ENCODE measurements at regions not wholly inside any gene's neighbourhood (a gene's known extent, or its start where the extent isn't known, plus 50 kb on each side); places are given as distances from the start of the nearest gene placed in this dataset.
A peak's percentile ranks its signal among the peaks of the same experiment; 100 is the strongest.

DNA sequence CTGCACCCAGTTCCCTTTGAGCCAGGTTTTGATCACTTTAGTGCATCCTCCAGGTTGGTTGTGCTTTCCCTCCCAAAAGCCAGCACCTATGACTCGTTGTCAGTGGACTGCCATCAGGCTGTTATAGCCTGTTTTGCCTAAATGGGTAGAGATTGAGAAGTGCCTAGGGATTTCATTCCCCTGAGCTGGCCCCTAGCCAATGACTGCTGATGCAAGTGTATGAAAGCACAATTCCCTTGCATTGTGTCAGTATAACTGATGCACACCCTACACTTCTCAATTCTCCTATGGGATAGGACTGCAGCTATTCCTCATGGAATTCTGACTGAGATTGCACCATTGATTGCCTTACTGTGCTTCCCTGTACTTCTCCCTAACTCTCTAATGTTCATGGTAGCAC lies 102.1 kb upstream of the ARPP21 start:
- DNase-seq (ENCODE audit: unreplicated experiment), result peak; percentile 36
- H3K9me3 Mint-ChIP-seq (ENCODE audit: unreplicated experiment), result no peaks in the 10 kb centered on the region
- H3K4me1 Mint-ChIP-seq (ENCODE audit: insufficient read depth, unreplicated experiment), result peaks cover 5% of the 10 kb centered on the region
- H3K4me3 Mint-ChIP-seq (ENCODE audit: unreplicated experiment), result no peak overlapping the region
- peaks cover 23% of the 10 kb centered on the region for H3K27me3 Mint-ChIP-seq (ENCODE audit: insufficient read depth, unreplicated experiment)
- no peak overlapping the region for H3K27ac Mint-ChIP-seq (ENCODE audit: low read depth, unreplicated experiment)
- intact Hi-C loops (cut with micrococcal nuclease), result no loop called here
- no peaks in the 10 kb centered on the region for H3K36me3 Mint-ChIP-seq (ENCODE audit: insufficient read depth, unreplicated experiment)
- no TSS peak for BruUV-seq (replicated peaks)
- no peak for TF ChIP-seq CTCF (IDR thresholded peaks at IDR 0.05; ENCODE audit: unreplicated experiment)
- CTCF ChIA-PET, result no interaction called here
- POLR2A ChIA-PET, result no interaction called here

DNA sequence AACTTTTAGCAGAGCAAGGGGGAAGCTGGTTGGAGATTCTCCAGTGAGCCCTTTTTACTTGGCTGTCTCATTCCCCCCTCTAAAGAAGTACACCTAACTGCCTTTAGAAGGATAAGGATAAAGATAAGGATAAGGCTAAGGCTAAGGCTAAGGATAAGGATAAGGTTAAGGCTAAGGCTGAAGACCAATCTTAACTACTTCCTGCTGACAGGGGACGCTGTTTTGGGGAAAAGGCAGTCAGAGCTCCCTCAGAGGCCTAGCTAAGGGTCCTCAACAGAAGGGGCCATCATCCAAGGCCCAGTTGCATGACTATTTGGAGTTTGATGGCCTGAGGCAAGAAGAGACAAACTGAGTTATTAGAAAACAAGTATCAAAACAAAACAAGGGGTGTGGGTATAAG lies 94.3 kb upstream of the ARPP21 start:
- H3K36me3 Mint-ChIP-seq (ENCODE audit: insufficient read depth, unreplicated experiment), result no peaks in the 10 kb centered on the region
- CTCF ChIA-PET, result no interaction called here
- H3K27ac Mint-ChIP-seq (ENCODE audit: low read depth, unreplicated experiment), result no peak overlapping the region
- H3K9me3 Mint-ChIP-seq (ENCODE audit: unreplicated experiment), result no peaks in the 10 kb centered on the region
- TF ChIP-seq CTCF (IDR thresholded peaks at IDR 0.05; ENCODE audit: unreplicated experiment), result no peak
- intact Hi-C loops (cut with micrococcal nuclease), result no loop called here
- H3K4me1 Mint-ChIP-seq (ENCODE audit: insufficient read depth, unreplicated experiment), result no peaks in the 10 kb centered on the region
- no peak overlapping the region for H3K4me3 Mint-ChIP-seq (ENCODE audit: unreplicated experiment)
- H3K27me3 Mint-ChIP-seq (ENCODE audit: insufficient read depth, unreplicated experiment), result no peaks in the 10 kb centered on the region
- POLR2A ChIA-PET, result no interaction called here
- DNase-seq (ENCODE audit: unreplicated experiment), result no peak
- BruUV-seq (replicated peaks), result no TSS peak

GRCh38 chr3:35549690-35550089 lies 89.6 kb upstream of the ARPP21 start:
- Mint-ChIP-seq H3K9me3 (ENCODE audit: unreplicated experiment) (no peaks in the 10 kb centered on the region), H3K27me3 (ENCODE audit: insufficient read depth, unreplicated experiment) (no peaks in the 10 kb centered on the region), H3K4me1 (ENCODE audit: insufficient read depth, unreplicated experiment) (no peaks in the 10 kb centered on the region), H3K4me3 (ENCODE audit: unreplicated experiment) (no peak overlapping the region), H3K27ac (ENCODE audit: low read depth, unreplicated experiment) (no peak overlapping the region), H3K36me3 (ENCODE audit: insufficient read depth, unreplicated experiment) (no peaks in the 10 kb centered on the region)
- no TSS peak for BruUV-seq (replicated peaks)
- POLR2A ChIA-PET, result no interaction called here
- CTCF ChIA-PET, result no interaction called here
- TF ChIP-seq CTCF (IDR thresholded peaks at IDR 0.05; ENCODE audit: unreplicated experiment), result no peak
- intact Hi-C loops (cut with micrococcal nuclease), result no loop called here
- no peak for DNase-seq (ENCODE audit: unreplicated experiment)

DNA sequence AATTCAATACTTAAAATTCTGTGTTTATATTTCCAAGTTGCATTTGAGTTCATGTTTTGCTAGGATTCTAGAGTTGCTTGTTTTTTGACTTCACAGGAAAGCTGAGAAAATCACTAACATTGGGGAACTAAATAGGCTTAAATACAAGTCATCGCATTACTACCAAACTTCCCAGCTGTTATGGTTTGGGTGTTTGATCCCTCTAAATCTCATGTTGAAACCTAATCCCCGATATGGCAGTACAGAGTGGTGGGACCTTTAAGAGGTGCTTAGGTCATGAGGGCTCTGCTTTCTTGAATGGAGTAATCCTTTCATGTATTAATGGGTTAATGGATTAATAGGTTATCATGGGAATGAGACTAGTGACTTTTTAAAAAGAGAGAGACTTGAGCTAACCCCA lies 77.2 kb upstream of the ARPP21 start:
- no peak overlapping the region for H3K4me3 Mint-ChIP-seq (ENCODE audit: unreplicated experiment)
- DNase-seq (ENCODE audit: unreplicated experiment), result no peak
- H3K27me3 Mint-ChIP-seq (ENCODE audit: insufficient read depth, unreplicated experiment), result peaks cover 11% of the 10 kb centered on the region
- TF ChIP-seq CTCF (IDR thresholded peaks at IDR 0.05; ENCODE audit: unreplicated experiment), result no peak
- ChIA-PET CTCF (interaction anchor here (0.7 kb wide), 1 partner anchor 1447 kb away, joined by 3 read pairs; no protein-coding TSS in a partner anchor), POLR2A (no interaction called here)
- H3K27ac Mint-ChIP-seq (ENCODE audit: low read depth, unreplicated experiment), result no peak overlapping the region
- BruUV-seq (replicated peaks), result no TSS peak
- H3K4me1 Mint-ChIP-seq (ENCODE audit: insufficient read depth, unreplicated experiment), result no peaks in the 10 kb centered on the region
- H3K9me3 Mint-ChIP-seq (ENCODE audit: unreplicated experiment), result no peaks in the 10 kb centered on the region
- H3K36me3 Mint-ChIP-seq (ENCODE audit: insufficient read depth, unreplicated experiment), result no peaks in the 10 kb centered on the region
- intact Hi-C loops (cut with micrococcal nuclease), result no loop called here
